ENCODE measurements at regions not wholly inside any gene's neighbourhood (a gene's known extent, or its start where the extent isn't known, plus 50 kb on each side); places are given as distances from the start of the nearest gene placed in this dataset.

DNA sequence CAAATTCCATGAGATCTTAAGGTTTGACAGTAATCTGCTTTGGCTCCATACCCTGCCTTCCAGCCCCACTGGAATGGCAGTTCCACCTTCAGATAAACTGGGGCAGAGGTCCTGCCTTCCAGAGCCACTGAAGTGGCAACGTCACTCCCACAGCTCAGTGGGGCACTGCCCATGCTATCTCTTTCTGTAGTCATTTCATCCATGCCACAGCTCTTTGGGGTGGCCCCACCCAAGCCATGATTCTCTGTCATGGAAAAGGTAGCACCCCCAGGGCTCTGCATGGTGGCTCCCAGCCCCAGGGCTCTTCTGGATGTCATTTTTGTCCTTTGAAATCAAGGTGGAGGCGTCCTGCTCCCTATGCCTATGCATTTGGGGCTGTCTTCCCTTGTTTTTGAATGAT is 596.5 kb downstream of the SPOCK3 start:
- H3K27me3 ChIP-seq, result no peaks in the 10 kb centered on the region
- DNase-seq (no peak), ATAC-seq (no peak)
- no peak overlapping the region for H3K4me3 ChIP-seq
- no peak overlapping the region for H3K27ac ChIP-seq
- no peaks in the 10 kb centered on the region for H3K9me3 ChIP-seq
- no peaks in the 10 kb centered on the region for H3K4me1 ChIP-seq
- intact Hi-C loops (cut with DNase I), result no loop called here
- TF ChIP-seq, protein P1, sequence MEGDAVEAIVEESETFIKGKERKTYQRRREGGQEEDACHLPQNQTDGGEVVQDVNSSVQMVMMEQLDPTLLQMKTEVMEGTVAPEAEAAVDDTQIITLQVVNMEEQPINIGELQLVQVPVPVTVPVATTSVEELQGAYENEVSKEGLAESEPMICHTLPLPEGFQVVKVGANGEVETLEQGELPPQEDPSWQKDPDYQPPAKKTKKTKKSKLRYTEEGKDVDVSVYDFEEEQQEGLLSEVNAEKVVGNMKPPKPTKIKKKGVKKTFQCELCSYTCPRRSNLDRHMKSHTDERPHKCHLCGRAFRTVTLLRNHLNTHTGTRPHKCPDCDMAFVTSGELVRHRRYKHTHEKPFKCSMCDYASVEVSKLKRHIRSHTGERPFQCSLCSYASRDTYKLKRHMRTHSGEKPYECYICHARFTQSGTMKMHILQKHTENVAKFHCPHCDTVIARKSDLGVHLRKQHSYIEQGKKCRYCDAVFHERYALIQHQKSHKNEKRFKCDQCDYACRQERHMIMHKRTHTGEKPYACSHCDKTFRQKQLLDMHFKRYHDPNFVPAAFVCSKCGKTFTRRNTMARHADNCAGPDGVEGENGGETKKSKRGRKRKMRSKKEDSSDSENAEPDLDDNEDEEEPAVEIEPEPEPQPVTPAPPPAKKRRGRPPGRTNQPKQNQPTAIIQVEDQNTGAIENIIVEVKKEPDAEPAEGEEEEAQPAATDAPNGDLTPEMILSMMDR (IDR thresholded peaks at IDR 0.05), result no peak
- H3K36me3 ChIP-seq, result no peaks in the 10 kb centered on the region

DNA sequence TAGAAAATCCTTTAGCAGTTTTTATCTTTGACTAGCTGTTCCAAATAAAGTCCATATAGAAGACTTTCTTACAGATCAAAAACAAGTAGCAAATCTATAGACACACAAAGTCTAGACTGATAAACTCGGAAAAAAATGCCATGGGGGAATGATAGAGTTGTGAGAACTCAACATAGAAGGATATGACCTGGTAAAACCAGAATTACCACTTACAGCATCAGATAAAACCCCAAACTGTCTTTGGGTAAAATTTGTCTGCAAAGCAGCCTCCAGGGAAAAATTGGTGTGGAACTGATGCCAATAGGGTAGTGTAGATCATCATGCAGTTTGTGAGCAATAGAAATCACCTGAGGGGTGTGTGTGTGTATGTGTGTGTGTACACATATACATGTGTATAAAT is 579.1 kb downstream of the SPOCK3 start:
- H3K27ac ChIP-seq, result no peak overlapping the region
- no peaks in the 10 kb centered on the region for H3K9me3 ChIP-seq
- DNase-seq (no peak), ATAC-seq (no peak)
- intact Hi-C loops (cut with DNase I), result no loop called here
- H3K4me3 ChIP-seq, result no peak overlapping the region
- no peaks in the 10 kb centered on the region for H3K4me1 ChIP-seq
- H3K36me3 ChIP-seq, result no peaks in the 10 kb centered on the region
- no peaks in the 10 kb centered on the region for H3K27me3 ChIP-seq
- TF ChIP-seq, protein P1 (IDR thresholded peaks at IDR 0.05), result no peak

DNA sequence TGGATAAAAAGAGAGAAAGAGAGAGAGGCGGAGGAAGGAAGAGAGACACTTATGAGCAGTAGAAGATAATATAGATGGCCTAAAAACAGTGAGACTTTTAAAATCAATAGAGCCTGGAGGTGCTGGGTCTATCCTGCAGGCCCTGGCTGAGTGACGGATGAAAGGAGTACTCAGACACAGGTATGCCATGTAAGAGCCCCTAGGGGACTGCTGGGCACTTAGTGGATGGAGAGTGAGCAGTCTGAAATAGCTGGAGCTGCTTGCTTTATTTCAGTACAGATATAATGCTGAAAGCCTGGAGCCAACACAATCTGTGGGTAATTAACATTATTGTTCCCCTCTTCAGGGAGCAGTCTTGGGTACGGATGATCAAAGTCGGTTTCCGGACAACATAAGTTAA is 578.6 kb downstream of the SPOCK3 start:
- intact Hi-C loops (cut with DNase I), result no loop called here
- H3K27me3 ChIP-seq, result no peaks in the 10 kb centered on the region

GRCh38 chr4:166657261-166657660 is 577.0 kb downstream of the SPOCK3 start:
- TF ChIP-seq, protein P1 (IDR thresholded peaks at IDR 0.05), result no peak

More for the DNA sequence above, 578.6 kb downstream of the SPOCK3 start:
- Histone ChIP-seq H3K36me3 (no peaks in the 10 kb centered on the region), H3K9me3 (no peaks in the 10 kb centered on the region), H3K27ac (no peak overlapping the region), H3K4me3 (no peak overlapping the region), H3K4me1 (no peaks in the 10 kb centered on the region)
- TF ChIP-seq, protein P1 (IDR thresholded peaks at IDR 0.05), result no peak
- DNase-seq (no peak), ATAC-seq (no peak)

GRCh38 chr4:166658585-166658984 is 575.7 kb downstream of the SPOCK3 start:
- Histone ChIP-seq H3K9me3 (no peaks in the 10 kb centered on the region), H3K4me1 (no peaks in the 10 kb centered on the region), H3K27ac (no peak overlapping the region), H3K4me3 (no peak overlapping the region), H3K27me3 (no peaks in the 10 kb centered on the region), H3K36me3 (no peaks in the 10 kb centered on the region)
- DNase-seq (no peak), ATAC-seq (no peak)
- TF ChIP-seq, protein P1 (IDR thresholded peaks at IDR 0.05), result no peak
- intact Hi-C loops (cut with DNase I), result no loop called here

More at GRCh38 chr4:166657261-166657660, 577.0 kb downstream of the SPOCK3 start:
- Histone ChIP-seq H3K4me3 (no peak overlapping the region), H3K9me3 (no peaks in the 10 kb centered on the region), H3K4me1 (no peaks in the 10 kb centered on the region), H3K27me3 (no peaks in the 10 kb centered on the region), H3K27ac (no peak overlapping the region), H3K36me3 (no peaks in the 10 kb centered on the region)
- DNase-seq, result peak in 1 of 4 donors; percentile 5
- peak; percentile 57 for ATAC-seq
- intact Hi-C loops (cut with DNase I), result no loop called here

All from left lung (tissue), 4 donors.